HepG2 (cell line): ENCODE measurements at regions not wholly inside any gene's neighbourhood (a gene's known extent, or its start where the extent isn't known, plus 50 kb on each side); places are given as distances from the start of the nearest gene placed in this dataset.

Experiments
- ATAC-seq: fragments of 200-7000 bp; cut with Tn5 transposase; 3 replicates; pipeline ENCODE4 v1.9.1; 2020; ENCODE audit warnings: mild to moderate bottlenecking, moderate library complexity
- BruUV-seq: library from RNA; stranded (reverse); fragments of 400-500 nt; replicated peaks from 2 replicates; lab custom pipeline; 2021; lab: Mats Ljungman, UMichigan
- CTCF ChIA-PET: fragments of 300-600 bp; formaldehyde crosslinking; extraction: SDS; loops from one replicate; lab custom pipeline; 2021; ENCODE audit warnings: low total read pairs, inconsistent platforms, low intra/inter-chr PET ratio; lab: Yijun Ruan, JAX
- POLR2A ChIA-PET: fragments of 350-600 bp; sonication (Branson Sonifier 250); formaldehyde crosslinking; loops from one replicate; lab custom pipeline; 2020; ENCODE audit warnings: antibody characterized with exemption, inconsistent platforms; lab: Yijun Ruan, JAX
- DNase-seq: peaks from one replicate; pipeline ENCODE4 v3.0.0-alpha.2; 2015; ENCODE audit warnings: low spot score
- FAIRE-seq: peaks from 3 replicates; lab custom pipeline; 2011; peaks lifted over from hg19 to GRCh38; lab: Jason Lieb, UNC
- H2AFZ ChIP-seq: one replicate; pipeline ENCODE4 v1.6.1; 2011; ENCODE audit warnings: low read length, inconsistent platforms
- H3K27ac ChIP-seq: fragments of 300-600 bp; 3 replicates; pipeline ENCODE4 v1.8.0; 2011; ENCODE audit warnings: mixed run types, mild to moderate bottlenecking, mixed read lengths, low read length, inconsistent platforms; ENCODE audit not compliant: insufficient read depth; ENCODE audit errors: extremely low read length
- H3K27me3 ChIP-seq, 2 experiments: fragments of 200-600 bp in 1 of 2; 2 replicates in 1 of 2; 3 replicates in 1 of 2; pipeline versions ENCODE4 v1.6.0 to v1.8.0; 2011; ENCODE audit warnings: low read length in 2 of 2, mild to moderate bottlenecking in 2 of 2, moderate library complexity in 2 of 2, inconsistent platforms in 1 of 2; ENCODE audit not compliant: insufficient read depth in 2 of 2, control insufficient read depth in 1 of 2
- H3K36me3 ChIP-seq, 2 experiments: fragments of 200-600 bp in 1 of 2; replicated peaks in 1 of 2; 2 replicates in 1 of 2; 3 replicates in 1 of 2; pipeline versions ENCODE4 v1.5.1 to v1.8.0; 2011; ENCODE audit warnings: low read length in 2 of 2, inconsistent platforms in 1 of 2; ENCODE audit not compliant: insufficient read depth in 2 of 2, control insufficient read depth in 1 of 2
- H3K4me1 ChIP-seq: 2 replicates; pipeline ENCODE4 v1.5.1; 2012; ENCODE audit warnings: low read length, inconsistent platforms; ENCODE audit not compliant: insufficient read depth
- H3K4me2 ChIP-seq: 2 replicates; pipeline ENCODE4 v1.6.0; 2011; ENCODE audit warnings: low read depth, low read length, inconsistent platforms
- H3K4me3 ChIP-seq, 3 experiments: fragments of 200-600 bp in 1 of 3; sonication (generic), shearing (Covaris generic) in 1 of 3; replicated peaks in 1 of 3; 2 replicates each; pipeline ENCODE4 v1.5.1; 2011 to 2016; ENCODE audit warnings: low read length in 3 of 3, inconsistent platforms in 2 of 3, low read depth in 2 of 3, mild to moderate bottlenecking in 2 of 3, control low read depth in 1 of 3, mixed read lengths in 1 of 3; ENCODE audit not compliant: insufficient read depth in 1 of 3
- H3K79me2 ChIP-seq: one replicate; pipeline ENCODE4 v1.6.1; 2011; ENCODE audit warnings: low read length, inconsistent platforms; ENCODE audit not compliant: insufficient read depth
- H3K9ac ChIP-seq: 2 replicates; pipeline ENCODE4 v1.6.0; 2011; ENCODE audit warnings: mild to moderate bottlenecking, low read depth, low read length, inconsistent platforms; ENCODE audit not compliant: insufficient read depth
- H3K9me3 ChIP-seq: 2 replicates; pipeline ENCODE4 v1.5.1; 2012; ENCODE audit warnings: mild to moderate bottlenecking, low read length
- H4K20me1 ChIP-seq: 2 replicates; pipeline ENCODE4 v1.6.0; 2011; ENCODE audit warnings: inconsistent platforms, mild to moderate bottlenecking, low read length, moderate library complexity; ENCODE audit not compliant: insufficient read depth
- KAT2B ChIP-seq: fragments of 150-350 bp; IDR thresholded peaks from 2 replicates; pipeline ENCODE4 v1.6.1; 2014; ENCODE audit warnings: low read depth, low read length, borderline replicate concordance
- MTA1 ChIP-seq: sonication (generic); formaldehyde crosslinking; IDR thresholded peaks from 2 replicates; pipeline ENCODE4 v1.4.0; 2020; ENCODE audit warnings: missing genetic modification reagents, mild to moderate bottlenecking, borderline replicate concordance
- PRPF4 ChIP-seq: fragments of 200-400 bp; formaldehyde crosslinking; IDR thresholded peaks from 2 replicates; pipeline ENCODE4 v1.6.1; 2016; ENCODE audit warnings: low read length, low read depth; ENCODE audit not compliant: poor library complexity, severe bottlenecking
- SNAI1 ChIP-seq: sonication (generic); formaldehyde crosslinking; IDR thresholded peaks from 2 replicates; pipeline ENCODE4 v1.5.0; 2020; ENCODE audit warnings: mild to moderate bottlenecking, missing genetic modification reagents, borderline replicate concordance
- TBX2 ChIP-seq: sonication (generic); formaldehyde crosslinking; IDR thresholded peaks from 2 replicates; pipeline ENCODE4 v1.5.0; 2020; ENCODE audit warnings: missing genetic modification reagents, mild to moderate bottlenecking, borderline replicate concordance
- ZC3H13 ChIP-seq: sonication (generic); formaldehyde crosslinking; IDR thresholded peaks from 2 replicates; pipeline ENCODE4 v1.8.1; 2023; ENCODE audit warnings: mild to moderate bottlenecking, missing genetic modification reagents, moderate library complexity
- ZFP90 ChIP-seq: sonication (generic); formaldehyde crosslinking; IDR thresholded peaks from 2 replicates; pipeline ENCODE4 v1.8.0; 2022; ENCODE audit warnings: missing genetic modification reagents, mild to moderate bottlenecking, inconsistent platforms, borderline replicate concordance
- ZNF772 ChIP-seq: sonication (generic); formaldehyde crosslinking; IDR thresholded peaks from 2 replicates; pipeline ENCODE4 v1.5.0; 2020; ENCODE audit warnings: mild to moderate bottlenecking, missing genetic modification reagents
- WGBS: methylation state at CpG from one replicate; pipeline ENCODE4 v1.1.6; 2017; ENCODE audit warnings: low lambda C conversion rate; 5-methylcytosine and 5-hydroxymethylcytosine counted together
- in situ Hi-C: cut with HindIII; loops from 2 replicates; pipeline ENCODE4 v1.10.0; 2017; ENCODE audit warnings: low pct_unique_long_range_greater_than_20kb; ENCODE audit not compliant: extremely low pct_ligation_motif_present
- intact Hi-C: fragments of 100-400 bp; cut with micrococcal nuclease; formaldehyde crosslinking; loops from one replicate; pipeline ENCODE4 v1.10.0; 2022; ENCODE audit not compliant: unreplicated experiment
- TF ChIP-seq, protein P1 (sequence below): sonication (generic); formaldehyde crosslinking; IDR thresholded peaks from 2 replicates; pipeline ENCODE4 v1.4.0; 2020; ENCODE audit warnings: low read depth, mild to moderate bottlenecking, missing genetic modification reagents
- TF ChIP-seq, protein P2 (sequence below): sonication (generic); formaldehyde crosslinking; conservative IDR thresholded peaks from 2 replicates; pipeline ENCODE4 v1.8.0; 2022; ENCODE audit warnings: missing genetic modification reagents

DNA sequence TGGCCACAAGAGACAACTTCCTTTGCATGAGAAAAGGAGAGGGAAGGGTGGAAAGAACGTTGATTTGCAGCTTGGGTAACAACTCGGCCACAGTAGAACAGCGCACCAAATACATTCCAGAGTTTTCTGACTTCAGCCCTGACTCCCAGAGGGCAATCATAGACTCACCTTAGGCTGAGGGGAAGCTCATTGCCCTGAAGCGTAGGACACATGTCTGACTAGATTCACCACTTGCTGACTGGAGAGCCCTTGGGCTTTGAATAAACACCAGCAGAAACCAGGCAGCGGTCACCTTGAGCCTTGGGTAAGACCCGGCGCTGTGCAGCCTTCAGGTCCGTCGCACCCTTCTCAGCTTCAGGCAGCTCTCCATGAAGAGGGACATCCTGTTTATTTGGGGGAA lies 151.8 kb upstream of the GRIA4 start:
- Histone ChIP-seq H3K4me2 (no peak overlapping the region), H3K9ac (no peak overlapping the region), H3K9me3 (no peaks in the 10 kb centered on the region; the same call in 1 of the 2 replicates), H3K27ac (no peak overlapping the region), H3K4me1 (no peaks in the 10 kb centered on the region), H4K20me1 (no peaks in the 10 kb centered on the region), H3K79me2 (no peaks in the 10 kb centered on the region), H2AFZ (no peak overlapping the region), H3K36me3 (no peaks in the 10 kb centered on the region), H3K27me3 (no peaks in the 10 kb centered on the region), H3K4me3 (no peak overlapping the region)
- no peak for FAIRE-seq
- WGBS = 63% methylated on average over 9 of the region's 9 CpGs
- no peak for ATAC-seq
- TF ChIP-seq ZNF772 (CRISPR knock-in tag) = no peak
- no peak for TF ChIP-seq SNAI1 (CRISPR knock-in tag)
- no peak for TF ChIP-seq KAT2B
- TF ChIP-seq, protein P1, sequence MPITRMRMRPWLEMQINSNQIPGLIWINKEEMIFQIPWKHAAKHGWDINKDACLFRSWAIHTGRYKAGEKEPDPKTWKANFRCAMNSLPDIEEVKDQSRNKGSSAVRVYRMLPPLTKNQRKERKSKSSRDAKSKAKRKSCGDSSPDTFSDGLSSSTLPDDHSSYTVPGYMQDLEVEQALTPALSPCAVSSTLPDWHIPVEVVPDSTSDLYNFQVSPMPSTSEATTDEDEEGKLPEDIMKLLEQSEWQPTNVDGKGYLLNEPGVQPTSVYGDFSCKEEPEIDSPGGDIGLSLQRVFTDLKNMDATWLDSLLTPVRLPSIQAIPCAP = no peak
- TF ChIP-seq ZC3H13 (CRISPR knock-in tag) = no peak
- no peak for TF ChIP-seq TBX2 (CRISPR knock-in tag)
- no peak for TF ChIP-seq PRPF4
- no peak for TF ChIP-seq MTA1 (CRISPR knock-in tag)
- TF ChIP-seq, protein P2, sequence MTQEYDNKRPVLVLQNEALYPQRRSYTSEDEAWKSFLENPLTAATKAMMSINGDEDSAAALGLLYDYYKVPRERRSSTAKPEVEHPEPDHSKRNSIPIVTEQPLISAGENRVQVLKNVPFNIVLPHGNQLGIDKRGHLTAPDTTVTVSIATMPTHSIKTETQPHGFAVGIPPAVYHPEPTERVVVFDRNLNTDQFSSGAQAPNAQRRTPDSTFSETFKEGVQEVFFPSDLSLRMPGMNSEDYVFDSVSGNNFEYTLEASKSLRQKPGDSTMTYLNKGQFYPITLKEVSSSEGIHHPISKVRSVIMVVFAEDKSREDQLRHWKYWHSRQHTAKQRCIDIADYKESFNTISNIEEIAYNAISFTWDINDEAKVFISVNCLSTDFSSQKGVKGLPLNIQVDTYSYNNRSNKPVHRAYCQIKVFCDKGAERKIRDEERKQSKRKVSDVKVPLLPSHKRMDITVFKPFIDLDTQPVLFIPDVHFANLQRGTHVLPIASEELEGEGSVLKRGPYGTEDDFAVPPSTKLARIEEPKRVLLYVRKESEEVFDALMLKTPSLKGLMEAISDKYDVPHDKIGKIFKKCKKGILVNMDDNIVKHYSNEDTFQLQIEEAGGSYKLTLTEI (CRISPR knock-in tag) = no peak
- no peak for TF ChIP-seq ZFP90
- no peak for DNase-seq
- ChIA-PET CTCF (no interaction called here), POLR2A (no interaction called here)
- BruUV-seq = no TSS peak
- in situ Hi-C loops = no loop called here
- intact Hi-C loops = no loop called here
